Activated CD4-positive, alpha-beta T cell treated with anti-CD3 and anti-CD28 coated beads for 48 hours (primary cell): ENCODE measurements at regions not wholly inside any gene's neighbourhood (a gene's known extent, or its start where the extent isn't known, plus 50 kb on each side); places are given as distances from the start of the nearest gene placed in this dataset.
A peak's percentile ranks its signal among the peaks of the same experiment; 100 is the strongest.

Experiments
- DNase-seq: peaks from one replicate; pipeline ENCODE4 v3.0.0-alpha.2; 2020

DNA sequence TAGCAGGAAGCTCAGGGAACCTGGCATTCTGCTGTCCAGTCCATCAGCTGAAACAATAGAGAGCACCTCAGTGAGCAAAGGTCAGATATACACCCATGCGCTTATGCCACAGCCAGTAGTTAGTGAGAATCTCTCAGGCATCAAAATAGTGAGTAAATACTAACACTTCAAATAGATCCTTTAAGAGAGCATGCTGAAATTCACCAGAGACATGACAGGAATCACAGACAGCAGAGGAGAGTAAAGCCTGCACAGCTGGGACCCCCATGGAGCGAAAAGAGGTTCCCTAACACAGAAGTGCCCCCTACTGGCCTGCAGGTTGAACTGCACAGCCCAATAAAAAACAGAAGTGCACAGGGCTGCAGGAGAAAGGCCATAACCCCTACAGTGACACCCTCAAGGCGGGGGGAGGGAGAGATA, 57.6 kb upstream of the ANTXRL start:
- peak; percentile 27 for DNase-seq

GRCh38 chr10:46230615-46231014, 56.2 kb upstream of the ANTXRL start:
- no peak for DNase-seq

DNA sequence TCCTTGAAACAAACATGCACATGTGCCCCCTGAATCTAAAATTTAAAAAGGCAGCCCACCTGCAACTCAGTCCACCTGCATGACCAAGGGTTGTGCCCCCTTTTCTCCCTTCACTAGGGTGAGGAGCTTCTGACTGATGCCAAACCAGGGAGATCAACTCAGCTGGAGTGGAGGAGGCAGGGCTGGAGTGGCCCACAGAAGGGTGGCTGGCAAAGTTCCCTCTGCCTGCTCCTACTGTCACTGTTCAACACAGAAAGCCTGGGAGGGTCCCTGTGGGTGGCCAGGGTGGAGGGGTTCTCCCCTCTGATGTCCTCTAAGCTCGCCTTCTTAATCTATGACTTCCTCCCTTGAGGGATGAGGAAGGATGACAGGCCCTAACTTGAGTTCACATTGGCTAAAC, 55.7 kb upstream of the ANTXRL start:
- no peak for DNase-seq

DNA sequence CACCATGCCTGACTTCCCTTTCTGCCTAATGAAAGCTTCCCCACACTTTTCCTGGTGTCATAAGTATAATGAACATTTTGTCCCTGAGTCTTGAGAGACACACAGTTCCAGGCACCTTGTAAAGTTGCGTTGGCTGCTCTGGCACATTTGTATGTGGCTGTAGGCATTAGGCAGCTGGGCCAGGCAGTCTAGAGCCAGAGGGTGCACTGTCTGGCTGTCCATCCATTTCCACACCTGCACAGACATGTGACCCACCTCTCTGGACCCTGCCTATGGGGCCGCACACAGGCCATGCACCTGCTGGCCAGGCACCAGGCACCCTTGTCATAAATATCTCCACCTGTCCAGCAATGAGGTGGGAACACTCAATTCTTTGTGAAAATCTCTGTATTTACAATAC, 54.7 kb upstream of the ANTXRL start:
- no peak for DNase-seq

GRCh38 chr10:46232666-46233065, 54.1 kb upstream of the ANTXRL start:
- no peak for DNase-seq

DNA sequence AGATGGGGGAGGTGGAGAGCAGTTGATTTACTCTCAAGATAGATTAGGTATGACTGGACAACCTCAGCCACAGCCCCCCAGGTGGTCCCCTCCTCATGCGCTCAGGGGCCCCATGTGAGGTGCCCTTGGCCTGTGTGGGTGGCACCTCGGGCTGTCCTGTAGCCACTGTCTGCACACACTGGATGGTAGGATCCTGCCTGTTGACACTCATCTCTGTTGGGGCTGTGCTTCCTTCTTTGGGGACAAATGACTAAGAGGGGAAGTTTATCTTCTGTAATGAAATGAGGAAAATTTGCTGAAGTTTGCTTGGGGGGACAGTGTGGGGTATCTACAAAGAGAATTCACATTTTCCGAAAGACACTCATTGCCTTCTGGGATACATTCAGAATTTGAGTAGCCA, 53.6 kb upstream of the ANTXRL start:
- DNase-seq = no peak

GRCh38 chr10:46234026-46234425, 52.8 kb upstream of the ANTXRL start:
- DNase-seq = no peak

DNA sequence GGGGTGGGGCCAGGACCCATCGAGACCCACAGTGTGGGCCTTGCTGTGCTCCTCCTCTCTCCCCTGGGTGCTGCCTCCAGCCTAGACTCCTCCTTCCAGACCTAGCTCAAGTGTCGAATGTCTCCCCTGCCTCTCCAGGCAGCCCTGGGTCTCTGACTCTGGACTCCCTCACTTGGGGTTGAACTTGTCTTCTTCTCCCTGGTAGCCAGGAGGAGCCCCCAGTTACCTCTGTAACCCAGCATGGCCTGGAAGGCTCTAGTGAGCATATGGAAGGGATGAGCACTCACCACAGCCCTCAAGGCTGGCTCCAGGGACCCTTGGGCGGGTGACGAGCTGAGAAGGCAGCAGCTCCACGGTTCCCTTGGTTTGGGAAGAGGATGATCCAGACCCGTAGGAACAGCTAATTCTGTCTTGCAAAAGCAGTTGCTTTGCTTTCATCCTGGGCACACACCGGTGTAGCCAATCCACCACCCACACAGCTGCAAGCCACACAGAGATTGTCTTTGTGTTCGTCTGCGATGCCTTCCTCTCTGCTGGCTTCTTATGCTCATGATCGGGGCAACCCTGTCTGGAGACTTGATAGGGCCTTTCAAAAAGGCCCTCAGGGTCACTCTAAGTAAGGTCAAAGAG, 52.3 kb upstream of the ANTXRL start:
- DNase-seq = no peak

DNA sequence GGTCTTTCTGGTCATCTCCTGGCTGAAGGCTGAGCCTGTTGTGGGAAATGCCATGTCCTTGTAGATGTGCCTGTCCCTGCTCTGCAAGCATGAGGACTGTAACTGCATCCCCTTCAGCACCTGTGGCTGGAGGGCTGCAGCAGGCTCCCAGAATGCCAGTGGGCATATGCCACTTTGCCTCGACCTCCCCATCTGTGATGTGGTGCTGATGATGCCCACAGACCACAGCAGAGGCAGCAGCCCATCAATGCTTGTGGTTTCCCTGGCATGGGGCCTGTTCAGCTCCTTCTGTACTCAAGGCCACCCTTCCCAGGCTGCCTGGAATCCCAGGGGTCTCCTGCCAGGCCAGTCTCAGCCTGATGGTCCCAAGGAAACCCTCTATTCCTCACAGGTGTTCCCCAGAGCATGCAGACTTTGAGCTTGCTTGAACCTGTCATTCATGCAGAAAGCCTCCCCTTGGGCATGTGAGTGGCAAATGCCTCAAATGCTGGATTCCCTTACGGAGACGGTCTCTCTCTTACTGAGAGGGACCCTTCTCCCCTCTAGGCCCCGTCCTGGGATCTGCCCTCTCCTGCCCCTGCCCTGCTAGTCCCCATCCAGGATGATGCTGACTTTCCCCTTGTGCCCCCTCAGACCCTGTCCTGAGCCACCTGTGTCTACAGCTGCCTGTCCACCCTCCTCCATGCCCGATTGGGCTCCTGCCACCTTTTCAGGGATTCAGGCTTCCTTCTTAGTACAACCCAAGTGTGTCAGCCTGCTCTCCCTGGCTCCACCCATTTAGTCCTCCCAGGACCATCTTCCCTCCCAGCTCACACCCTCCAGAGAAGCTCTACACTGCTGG, 50.9 kb upstream of the ANTXRL start:
- no peak for DNase-seq

DNA sequence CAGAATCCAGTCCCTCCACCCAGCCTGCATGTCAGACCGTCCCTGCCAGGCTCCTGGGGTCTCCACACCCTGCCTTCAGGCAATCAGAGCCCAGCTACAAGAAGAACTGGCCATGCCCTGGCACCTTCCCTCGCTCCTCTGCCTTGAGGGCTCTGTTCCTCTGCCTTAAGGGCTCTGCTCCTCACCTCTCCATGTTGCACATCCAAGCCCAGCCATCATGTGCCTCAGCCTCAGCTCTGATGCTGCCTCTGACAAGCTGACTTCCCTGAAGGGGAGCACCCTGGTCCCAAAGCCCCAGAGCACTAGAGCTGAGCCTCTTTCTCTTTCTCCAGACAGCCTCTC, 50.3 kb upstream of the ANTXRL start:
- DNase-seq = no peak

DNA sequence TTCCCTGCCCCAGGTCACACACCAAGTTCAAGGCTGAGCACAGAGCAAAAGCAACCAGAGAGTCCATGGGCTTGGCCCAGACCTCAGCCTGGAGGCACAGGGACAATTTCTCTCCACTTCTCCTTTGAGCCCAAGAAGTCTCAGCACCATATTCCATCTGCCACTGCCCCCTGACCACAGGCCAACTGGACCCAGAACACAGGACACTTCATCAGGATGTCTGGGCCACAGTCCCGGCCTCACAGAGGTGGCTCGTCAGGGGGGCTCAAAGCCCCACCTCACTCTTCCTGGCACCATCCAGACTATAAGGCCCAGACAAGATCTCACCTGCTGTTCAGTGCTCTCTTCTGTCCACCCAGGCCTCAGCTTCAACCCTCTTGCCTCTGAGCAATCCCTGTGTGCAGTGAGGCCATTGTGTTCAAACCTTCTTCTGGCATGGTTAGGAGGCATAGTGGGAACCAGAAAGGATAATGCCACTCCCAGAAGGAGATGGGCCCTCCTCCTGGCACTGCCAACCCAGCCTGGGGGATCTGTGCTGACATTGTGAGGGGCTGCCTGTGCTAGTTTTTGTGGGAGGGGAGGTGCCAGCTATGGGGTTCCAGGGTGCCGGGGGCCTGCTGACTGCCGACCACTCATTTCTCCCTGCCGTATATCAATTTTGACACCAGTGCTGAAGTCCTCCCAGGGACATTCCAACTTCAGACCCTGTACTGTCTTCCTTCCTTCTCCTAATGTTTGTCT, 49.7 kb upstream of the ANTXRL start:
- DNase-seq = no peak
